ENCODE measurements at regions not wholly inside any gene's neighbourhood (a gene's known extent, or its start where the extent isn't known, plus 50 kb on each side); places are given as distances from the start of the nearest gene placed in this dataset.

GRCh38 chr5:68027519-68027918 lies 188.0 kb upstream of the PIK3R1 start:
- peak in 1 of 3 donors; percentile 55 for TF ChIP-seq POLR2AphosphoS5 (IDR thresholded peaks at IDR 0.05)
- no peak for TF ChIP-seq POLR2A (IDR thresholded peaks at IDR 0.05)

Data from stomach (tissue), 4 donors.